ENCODE measurements at regions not wholly inside any gene's neighbourhood (a gene's known extent, or its start where the extent isn't known, plus 50 kb on each side); places are given as distances from the start of the nearest gene placed in this dataset.

GRCh38 chr5:157913575-157913974, 54.6 kb upstream of the CLINT1 start:
- Histone ChIP-seq H3K27ac (ENCODE audit: low read depth in 1 of 2, low read length in 2 of 2) (no peak overlapping the region), H3K9ac (ENCODE audit: insufficient read depth, low read length, poor library complexity, severe bottlenecking) (no peak overlapping the region), H3K36me3 (replicated peaks in 1 of 2; ENCODE audit: control insufficient read depth in 1 of 2, insufficient read depth in 2 of 2, low read length in 2 of 2) (no peaks in the 10 kb centered on the region), H3K27me3 (ENCODE audit: control insufficient read depth in 2 of 2, insufficient read depth in 2 of 2, low read length in 2 of 2) (no peaks in the 10 kb centered on the region), H3K9me3 (replicated peaks in 1 of 2; ENCODE audit: control insufficient read depth in 1 of 2, insufficient read depth in 1 of 2, low read length in 2 of 2) (no peaks in the 10 kb centered on the region), H3K79me2 (ENCODE audit: insufficient read depth, low read length) (no peaks in the 10 kb centered on the region), H3K4me2 (replicated peaks; ENCODE audit: extremely low read depth, low read length, poor library complexity, severe bottlenecking) (no peak overlapping the region), H3K4me3 (replicated peaks in 1 of 3; ENCODE audit: low read depth in 2 of 3, low read length in 3 of 3) (no peak overlapping the region), H3K4me1 (ENCODE audit: control insufficient read depth in 1 of 2, insufficient read depth in 2 of 2, low read length in 2 of 2) (peaks cover 0 to 4% of the 10 kb centered on the region in 2 donors), H4K20me1 (ENCODE audit: insufficient read depth, low read length) (no peaks in the 10 kb centered on the region), H2AFZ (ENCODE audit: insufficient read depth, low read depth, low read length, poor library complexity, severe bottlenecking) (no peak overlapping the region)
- H3K4me3 Mint-ChIP-seq: no peak overlapping the region
- TF ChIP-seq CTCF (IDR thresholded peaks at IDR 0.05): no peak
- peaks cover 10% of the 10 kb centered on the region for H3K4me1 Mint-ChIP-seq
- intact Hi-C loops (cut with micrococcal nuclease): no loop called here
- no peaks in the 10 kb centered on the region for H3K36me3 Mint-ChIP-seq
- no peak overlapping the region for H3K27ac Mint-ChIP-seq
- peaks cover 0 to 2% (median 1%) of the 10 kb centered on the region in 3 donors for H3K27me3 Mint-ChIP-seq (ENCODE audit: low read depth in 3 of 3)
- DNase-seq: no peak
- 100% methylated on average over 1 of the region's 2 CpGs for WGBS (ENCODE audit: insufficient coverage)
- H3K9me3 Mint-ChIP-seq: peaks cover 0 to 3% (median 0%) of the 10 kb centered on the region in 7 donors

- Mint-ChIP-seq H3K27ac (no peak overlapping the region), H3K4me1 (peaks cover 2% of the 10 kb centered on the region), H3K27me3 (ENCODE audit: low read depth in 3 of 3) (peaks cover 0 to 2% (median 1%) of the 10 kb centered on the region in 3 donors), H3K36me3 (no peaks in the 10 kb centered on the region), H3K4me3 (no peak overlapping the region), H3K9me3 (peaks cover 0 to 3% (median 0%) of the 10 kb centered on the region in 7 donors)
- intact Hi-C loops (cut with micrococcal nuclease): no loop called here
- Histone ChIP-seq H3K9ac (ENCODE audit: insufficient read depth, low read length, poor library complexity, severe bottlenecking) (no peak overlapping the region), H4K20me1 (ENCODE audit: insufficient read depth, low read length) (no peaks in the 10 kb centered on the region), H3K4me2 (replicated peaks; ENCODE audit: extremely low read depth, low read length, poor library complexity, severe bottlenecking) (no peak overlapping the region), H3K4me3 (replicated peaks in 1 of 3; ENCODE audit: low read depth in 2 of 3, low read length in 3 of 3) (no peak overlapping the region), H2AFZ (ENCODE audit: insufficient read depth, low read depth, low read length, poor library complexity, severe bottlenecking) (no peak overlapping the region), H3K9me3 (replicated peaks in 1 of 2; ENCODE audit: control insufficient read depth in 1 of 2, insufficient read depth in 1 of 2, low read length in 2 of 2) (no peaks in the 10 kb centered on the region), H3K4me1 (ENCODE audit: control insufficient read depth in 1 of 2, insufficient read depth in 2 of 2, low read length in 2 of 2) (no peaks in the 10 kb centered on the region), H3K36me3 (replicated peaks in 1 of 2; ENCODE audit: control insufficient read depth in 1 of 2, insufficient read depth in 2 of 2, low read length in 2 of 2) (no peaks in the 10 kb centered on the region), H3K27ac (ENCODE audit: low read depth in 1 of 2, low read length in 2 of 2) (no peak overlapping the region), H3K27me3 (ENCODE audit: control insufficient read depth in 2 of 2, insufficient read depth in 2 of 2, low read length in 2 of 2) (no peaks in the 10 kb centered on the region), H3K79me2 (ENCODE audit: insufficient read depth, low read length) (no peaks in the 10 kb centered on the region)
- no peak for DNase-seq
- 64% methylated on average over 9 of the region's 10 CpGs for WGBS (ENCODE audit: insufficient coverage)
- no peak for TF ChIP-seq CTCF (IDR thresholded peaks at IDR 0.05)
These were observed 53.8 kb upstream of the CLINT1 start for GRCh38 chr5:157912621-157913325.
